Dendritic cell treated with granulocyte-macrophage colony-stimulating factor and Interleukin-4, amounts not matched to agents 40 ng/mL and 50 ng/mL, for 4 days (primary cell): ENCODE measurements at regions not wholly inside any gene's neighbourhood (a gene's known extent, or its start where the extent isn't known, plus 50 kb on each side); places are given as distances from the start of the nearest gene placed in this dataset.

Experiments used
- H3K27ac Mint-ChIP-seq: one replicate; pipeline ENCODE4 v1.8.0; 2022; ENCODE audit warnings: mild to moderate bottlenecking, mixed read lengths
- H3K27me3 Mint-ChIP-seq: one replicate; pipeline ENCODE4 v1.8.0; 2022; ENCODE audit warnings: mild to moderate bottlenecking, mixed read lengths
- H3K36me3 Mint-ChIP-seq: one replicate; pipeline ENCODE4 v1.8.0; 2022; ENCODE audit warnings: low read depth, mixed read lengths
- H3K4me1 Mint-ChIP-seq: one replicate; pipeline ENCODE4 v1.8.0; 2022; ENCODE audit warnings: low read depth, mixed read lengths
- H3K4me3 Mint-ChIP-seq: one replicate; pipeline ENCODE4 v1.8.0; 2022; ENCODE audit warnings: mild to moderate bottlenecking, moderate library complexity, mixed read lengths
- H3K9me3 Mint-ChIP-seq: one replicate; pipeline ENCODE4 v1.8.0; 2022; ENCODE audit warnings: mixed read lengths
- intact Hi-C: fragments of 100-400 bp; cut with micrococcal nuclease; formaldehyde crosslinking; loops from one replicate; pipeline ENCODE4 v1.15.0; 2022

DNA sequence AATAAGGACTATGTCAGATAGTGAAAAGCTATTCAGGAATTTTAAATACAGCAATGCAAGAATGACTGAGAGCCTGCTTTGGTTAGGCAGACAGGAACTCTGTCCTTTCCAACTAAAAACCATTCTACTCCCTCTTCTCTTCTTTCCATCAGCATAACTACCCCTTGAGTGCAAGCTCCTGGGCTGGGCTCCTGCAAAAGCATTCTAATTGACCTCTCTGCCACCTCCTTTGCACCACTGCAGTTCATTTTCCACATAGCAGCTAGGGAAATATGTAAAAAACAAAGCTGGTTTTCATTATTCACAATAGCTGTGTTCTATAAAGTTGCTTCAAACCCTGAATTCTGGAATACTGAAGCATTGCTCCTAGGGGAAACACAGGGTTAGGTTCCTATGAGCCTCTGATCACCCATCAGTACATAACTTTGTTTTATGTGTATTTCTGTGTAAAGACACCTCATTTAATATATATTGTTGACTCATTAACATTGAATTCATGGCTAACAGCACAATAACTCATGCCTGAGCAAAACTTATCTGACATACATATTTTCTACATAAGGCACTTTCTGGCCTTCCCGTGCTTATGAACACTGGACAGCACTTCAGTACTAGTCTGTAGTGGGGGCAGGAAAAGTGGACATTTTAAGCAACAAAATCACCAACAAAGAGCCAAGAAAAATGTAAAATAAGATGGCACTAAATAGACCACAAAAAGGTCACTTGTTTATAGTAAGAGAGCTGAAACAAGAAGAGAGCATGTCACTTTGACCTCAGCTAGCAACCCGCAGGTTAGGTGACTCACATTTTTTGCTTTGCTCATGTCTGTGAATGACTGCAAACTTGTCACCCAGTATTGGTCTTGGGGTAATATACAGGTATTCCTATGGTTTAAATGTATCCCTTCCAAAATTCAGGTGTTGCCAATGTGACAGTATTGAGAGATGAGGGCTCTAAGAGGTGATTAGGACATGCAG, 57.9 kb upstream of the IRF2BP2 start:
- intact Hi-C loops, result no loop called here
- no peaks in the 10 kb centered on the region for H3K27me3 Mint-ChIP-seq
- H3K36me3 Mint-ChIP-seq, result no peaks in the 10 kb centered on the region
- H3K4me3 Mint-ChIP-seq, result no peak overlapping the region
- H3K9me3 Mint-ChIP-seq, result peaks cover 9% of the 10 kb centered on the region
- no peak overlapping the region for H3K27ac Mint-ChIP-seq
- peaks cover 44% of the 10 kb centered on the region for H3K4me1 Mint-ChIP-seq

DNA sequence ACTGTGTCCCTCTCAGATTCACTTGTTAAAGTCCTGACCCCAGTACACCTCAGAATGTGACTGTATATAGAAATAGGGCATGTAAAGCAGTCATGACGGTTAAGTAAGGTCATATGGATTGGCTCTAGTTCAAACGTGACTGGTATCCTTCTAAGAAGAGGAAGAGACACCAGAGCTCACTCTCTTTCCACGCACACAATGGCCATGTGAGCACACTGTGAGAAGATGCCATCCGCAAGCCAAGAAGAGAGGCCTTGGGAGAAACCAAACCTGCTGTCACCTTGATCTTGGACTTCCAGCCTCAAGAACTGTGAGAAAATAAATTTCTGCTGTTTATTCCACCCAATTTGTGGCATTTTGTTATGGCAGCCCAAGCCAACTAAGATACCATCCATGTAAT, 56.8 kb upstream of the IRF2BP2 start:
- H3K36me3 Mint-ChIP-seq, result no peaks in the 10 kb centered on the region
- H3K4me3 Mint-ChIP-seq, result no peak overlapping the region
- H3K27me3 Mint-ChIP-seq, result no peaks in the 10 kb centered on the region
- peaks cover 9% of the 10 kb centered on the region for H3K9me3 Mint-ChIP-seq
- H3K27ac Mint-ChIP-seq, result peak overlapping the region; percentile 68
- intact Hi-C loops, result no loop called here
- H3K4me1 Mint-ChIP-seq, result peaks cover 48% of the 10 kb centered on the region

DNA sequence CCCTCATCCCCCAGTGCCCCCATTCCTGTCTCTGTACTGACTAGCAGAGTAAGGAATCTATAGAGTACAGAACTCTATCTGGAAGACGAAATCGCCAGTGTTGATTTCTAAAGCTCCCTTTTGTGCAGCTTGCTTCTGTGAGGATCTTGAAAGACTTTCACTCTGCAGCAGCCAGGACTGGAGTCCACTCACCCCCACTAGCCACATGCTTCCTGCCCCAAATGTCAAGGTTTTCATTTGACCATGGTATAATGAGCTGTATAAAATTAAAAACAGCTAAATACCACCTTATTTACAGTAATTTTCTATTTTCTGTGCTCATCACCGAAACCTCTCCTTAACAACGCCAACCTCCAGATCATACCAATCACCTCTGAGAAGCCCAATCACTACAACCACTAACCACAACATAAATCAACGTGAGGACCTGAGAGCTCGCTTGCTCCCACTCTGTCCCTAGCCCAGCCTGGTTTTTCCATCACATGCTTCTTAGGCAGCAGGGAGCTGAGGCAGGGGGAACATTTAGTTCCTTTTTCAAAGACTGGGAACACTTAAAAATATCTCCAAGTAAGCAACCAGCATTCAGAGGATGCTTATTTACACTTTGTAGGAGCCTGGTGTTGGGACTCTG, 56.1 kb upstream of the IRF2BP2 start:
- peaks cover 47% of the 10 kb centered on the region for H3K4me1 Mint-ChIP-seq
- peak overlapping the region; percentile 68 for H3K27ac Mint-ChIP-seq
- H3K9me3 Mint-ChIP-seq, result peaks cover 9% of the 10 kb centered on the region
- H3K36me3 Mint-ChIP-seq, result no peaks in the 10 kb centered on the region
- no peaks in the 10 kb centered on the region for H3K27me3 Mint-ChIP-seq
- intact Hi-C loops, result no loop called here
- H3K4me3 Mint-ChIP-seq, result no peak overlapping the region

DNA sequence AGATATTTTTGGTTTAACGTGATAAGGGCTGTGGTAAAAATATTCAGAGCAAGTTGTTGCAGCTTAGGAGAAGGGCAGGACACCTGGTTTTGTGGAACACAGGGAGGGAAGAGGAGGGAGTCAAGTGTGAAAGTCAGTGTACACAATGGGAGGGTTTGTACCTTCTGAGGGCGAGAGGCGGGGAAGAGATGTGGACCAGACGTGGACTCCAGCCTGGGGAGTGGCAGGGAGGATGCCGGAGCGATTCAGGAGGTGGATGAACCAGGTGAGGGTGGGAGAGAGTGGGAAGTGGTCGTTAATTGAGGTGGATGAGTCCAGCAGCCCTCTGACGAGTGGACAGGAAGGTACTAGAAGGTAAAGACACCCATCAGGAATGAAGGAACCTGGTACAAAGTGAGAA, 52.2 kb upstream of the IRF2BP2 start:
- no peaks in the 10 kb centered on the region for H3K9me3 Mint-ChIP-seq
- H3K27me3 Mint-ChIP-seq, result no peaks in the 10 kb centered on the region
- H3K4me3 Mint-ChIP-seq, result no peak overlapping the region
- H3K27ac Mint-ChIP-seq, result peak overlapping the region; percentile 30
- no peaks in the 10 kb centered on the region for H3K36me3 Mint-ChIP-seq
- H3K4me1 Mint-ChIP-seq, result peaks cover 79% of the 10 kb centered on the region
- intact Hi-C loops, result no loop called here

DNA sequence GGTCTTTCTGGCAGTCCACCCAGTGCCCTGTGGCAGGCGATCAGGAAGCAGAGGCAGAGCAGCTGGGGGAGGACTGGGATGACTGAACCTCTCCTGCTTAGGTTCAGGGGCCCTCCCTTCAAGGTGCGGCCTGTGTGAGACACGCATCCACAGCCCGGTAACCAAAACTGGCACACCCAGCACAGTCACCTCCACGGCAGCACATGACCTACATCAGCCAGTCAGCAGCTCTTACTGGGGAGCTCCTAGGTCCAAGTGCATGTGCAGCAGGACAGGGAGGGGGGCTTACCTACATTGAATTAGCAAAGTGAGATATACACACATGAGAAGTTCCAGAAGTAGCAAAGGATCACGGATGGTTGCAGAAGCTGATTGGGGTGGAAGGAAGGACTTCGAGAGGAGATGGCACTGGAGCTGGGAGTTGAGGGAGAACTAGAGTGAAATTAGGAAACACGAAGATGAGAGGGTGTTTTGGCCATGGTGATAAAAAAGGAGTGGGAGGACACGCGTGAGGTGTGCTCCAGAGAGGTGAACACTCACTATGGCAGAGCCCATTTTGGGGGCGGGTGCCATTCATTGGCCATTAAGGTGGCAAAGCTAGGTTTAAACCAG, 51.4 kb upstream of the IRF2BP2 start:
- H3K36me3 Mint-ChIP-seq, result no peaks in the 10 kb centered on the region
- H3K9me3 Mint-ChIP-seq, result no peaks in the 10 kb centered on the region
- H3K4me3 Mint-ChIP-seq, result no peak overlapping the region
- H3K27ac Mint-ChIP-seq, result peak overlapping the region; percentile 30
- intact Hi-C loops, result no loop called here
- H3K27me3 Mint-ChIP-seq, result no peaks in the 10 kb centered on the region
- H3K4me1 Mint-ChIP-seq, result peaks cover 86% of the 10 kb centered on the region

DNA sequence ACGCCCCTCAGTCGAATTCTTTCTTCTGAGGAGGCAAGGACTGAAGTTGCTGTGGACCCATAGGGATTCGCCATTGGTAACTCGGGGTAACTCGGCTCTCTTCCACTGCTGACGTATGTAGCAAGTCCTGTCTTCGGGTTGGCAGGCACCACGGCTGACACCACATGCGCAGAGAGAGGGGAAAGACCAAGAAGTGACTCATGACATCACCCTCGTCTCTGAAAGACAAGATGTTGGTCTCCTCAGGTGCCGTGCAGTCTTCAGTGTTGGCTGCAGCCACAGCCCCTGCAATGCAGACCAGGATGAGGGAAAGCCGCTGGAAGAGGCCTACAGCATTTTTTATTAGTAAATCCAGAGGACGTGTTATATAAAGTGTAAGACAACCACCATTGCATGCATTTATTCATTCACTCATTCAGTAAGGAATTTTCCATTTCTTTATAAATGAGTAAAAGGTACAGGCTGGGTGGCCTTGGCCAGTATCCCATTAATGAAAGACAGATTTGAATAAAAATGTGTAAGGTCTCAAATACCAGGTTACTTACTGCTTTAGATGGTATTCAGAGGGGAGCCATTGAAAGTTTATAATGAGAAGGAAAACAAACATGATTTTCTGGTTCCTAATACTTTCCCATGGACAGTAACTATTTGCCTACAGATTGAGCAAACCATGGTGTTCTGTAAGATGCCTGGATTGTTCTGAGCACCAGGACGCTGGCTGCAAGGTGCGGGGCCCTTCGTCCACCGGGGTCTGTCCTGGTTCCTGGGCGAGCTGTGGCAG, 50.7 kb upstream of the IRF2BP2 start:
- Mint-ChIP-seq H3K36me3 (no peaks in the 10 kb centered on the region), H3K27me3 (no peaks in the 10 kb centered on the region), H3K4me3 (no peak overlapping the region), H3K27ac (peak overlapping the region; percentile 30), H3K9me3 (no peaks in the 10 kb centered on the region), H3K4me1 (peaks cover 84% of the 10 kb centered on the region)
- intact Hi-C loops, result no loop called here
